ENCODE measurements at regions not wholly inside any gene's neighbourhood (a gene's known extent, or its start where the extent isn't known, plus 50 kb on each side); places are given as distances from the start of the nearest gene placed in this dataset.

- TF ChIP-seq CTCF (IDR thresholded peaks at IDR 0.05) = no peak
- TF ChIP-seq RAD21 (conservative IDR thresholded peaks at IDR 0.05 in 1 of 2, IDR thresholded peaks at IDR 0.05 in 1 of 2) = no peak
- TF ChIP-seq, protein P1, sequence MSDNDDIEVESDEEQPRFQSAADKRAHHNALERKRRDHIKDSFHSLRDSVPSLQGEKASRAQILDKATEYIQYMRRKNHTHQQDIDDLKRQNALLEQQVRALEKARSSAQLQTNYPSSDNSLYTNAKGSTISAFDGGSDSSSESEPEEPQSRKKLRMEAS (IDR thresholded peaks at IDR 0.05) = no peak
- no peak for TF ChIP-seq EP300 (IDR thresholded peaks at IDR 0.05)
- TF ChIP-seq JUN (IDR thresholded peaks at IDR 0.05) = no peak
- no peak for TF ChIP-seq MAFK (IDR thresholded peaks at IDR 0.05; ENCODE audit: partially characterized antibody)
- no peak for TF ChIP-seq JUNB (IDR thresholded peaks at IDR 0.05)
Measured at GRCh38 chr12:83664650-83665049, 977.9 kb downstream of the TMTC2 start.

Measured in A549 (cell line).